Erythroblast (primary cell): ENCODE measurements at regions not wholly inside any gene's neighbourhood (a gene's known extent, or its start where the extent isn't known, plus 50 kb on each side); places are given as distances from the start of the nearest gene placed in this dataset.

Source experiments
- DNase-seq, 2 experiments: peaks; one replicate each; lab custom pipeline; 2025; lab: John Stamatoyannopoulos, UW
- GATA1 ChIP-seq: IDR thresholded peaks from 2 replicates; pipeline ENCODE4 v1.6.1; 2011; ENCODE audit warnings: low read depth, mild to moderate bottlenecking, control low read depth, low read length, moderate library complexity
- POLR2A ChIP-seq: IDR thresholded peaks from 2 replicates; pipeline ENCODE4 v1.6.1; 2011; ENCODE audit warnings: mild to moderate bottlenecking, low read length

DNA sequence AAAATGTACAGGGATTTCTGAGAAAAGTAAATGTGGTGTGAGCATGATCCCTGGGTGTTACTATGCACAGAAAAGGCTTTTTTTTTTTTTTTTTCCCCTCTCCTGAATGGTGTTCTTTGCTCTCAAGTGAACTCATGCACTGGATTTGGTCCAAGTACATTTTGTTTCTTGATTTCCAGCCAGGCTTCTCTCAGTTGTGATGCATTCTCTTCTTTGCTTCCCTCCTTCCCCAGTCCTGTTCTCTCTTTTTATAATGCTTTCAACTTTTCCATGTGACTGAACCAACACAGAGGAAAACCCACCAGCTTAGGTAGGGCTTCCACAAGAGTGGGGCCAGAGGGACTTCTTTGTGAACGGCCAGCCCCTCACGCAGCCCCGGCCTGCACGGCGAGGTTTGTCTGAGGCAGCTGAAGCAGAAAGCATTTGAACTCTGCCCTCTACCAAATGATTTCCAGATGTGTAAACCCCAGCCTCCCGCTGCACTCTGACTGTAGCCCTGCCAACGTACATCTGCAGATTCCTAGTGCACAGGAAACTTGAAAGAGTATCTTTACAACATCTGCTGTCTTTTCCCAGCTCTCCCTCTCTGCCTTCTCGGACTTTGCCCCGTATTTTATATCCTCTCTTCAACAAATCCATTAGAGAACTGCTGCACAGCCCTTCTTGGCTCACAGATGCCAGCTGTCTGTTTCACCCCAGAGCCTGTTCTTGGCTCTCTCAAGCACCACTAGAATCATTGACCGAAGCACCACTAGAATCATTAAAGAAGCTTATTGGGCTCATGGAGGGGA, 71.8 kb upstream of the CD180 start:
- no peak for DNase-seq
- TF ChIP-seq POLR2A (no peak), GATA1 (no peak)

DNA sequence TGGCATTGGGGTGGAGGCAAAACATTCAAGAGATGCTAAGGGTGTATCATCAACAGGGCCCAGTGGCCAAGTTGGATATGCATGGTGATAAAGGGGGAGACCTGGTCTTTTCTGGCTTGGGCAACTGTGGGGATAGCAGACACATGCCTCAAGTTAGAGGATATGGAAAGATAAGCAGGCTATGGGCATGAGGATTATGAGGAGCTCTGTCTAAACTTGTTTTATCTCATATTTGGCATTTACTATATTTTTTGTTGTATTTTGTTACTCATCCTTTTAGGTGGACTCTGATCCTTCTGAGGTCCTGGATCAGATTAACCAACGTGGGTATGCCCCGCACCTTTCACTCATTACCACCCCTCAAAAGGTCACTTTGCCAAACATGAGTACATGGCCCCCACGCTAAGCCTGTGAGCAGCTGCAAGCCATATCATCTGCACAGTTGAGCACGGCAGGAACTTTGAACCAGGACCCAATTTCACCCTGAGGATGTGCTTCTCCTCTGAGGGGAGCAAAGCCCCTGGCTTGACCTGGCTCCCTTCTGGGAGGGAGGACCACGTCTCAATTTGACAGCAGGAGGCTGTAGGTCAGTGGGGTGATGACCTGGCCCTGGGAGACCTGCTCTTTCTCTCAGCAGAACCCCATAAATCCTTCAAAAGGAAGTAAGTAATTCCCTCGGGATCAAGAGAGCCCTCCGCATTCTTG, 71.1 kb upstream of the CD180 start:
- no peak for DNase-seq

DNA sequence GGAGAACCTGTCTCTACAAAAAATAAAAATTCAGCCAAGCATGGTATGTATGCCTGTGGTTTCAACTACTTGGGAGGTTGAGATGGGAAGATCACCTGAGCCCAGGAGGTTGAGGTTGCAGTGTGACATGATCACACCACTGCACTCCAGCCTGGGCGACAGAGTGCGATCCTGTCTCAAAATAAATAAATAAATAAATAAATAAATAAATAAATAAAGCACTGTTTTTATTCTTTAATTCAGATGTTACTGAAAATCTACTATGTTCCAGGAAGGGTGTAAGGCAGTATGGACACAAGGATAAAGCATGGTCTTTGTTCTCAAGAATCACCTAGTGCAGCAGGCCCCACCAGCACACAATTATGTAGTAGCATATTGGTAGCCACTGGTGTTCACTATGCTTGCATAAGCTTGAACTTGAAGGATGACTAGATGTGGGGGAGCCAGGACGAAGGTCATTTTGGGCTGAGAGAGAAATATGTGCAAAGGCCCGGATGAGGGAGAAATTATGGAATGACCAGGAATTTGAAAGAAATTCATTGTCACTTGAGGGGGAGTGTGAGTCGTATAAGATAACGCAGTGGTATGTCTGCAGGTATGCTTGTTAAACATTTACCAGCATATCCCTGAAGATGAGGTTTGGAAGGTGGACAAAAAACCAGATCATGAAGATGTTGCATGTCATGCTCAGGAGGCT, 70.2 kb upstream of the CD180 start:
- no peak for TF ChIP-seq POLR2A
- TF ChIP-seq GATA1: no peak
- no peak for DNase-seq

More for the DNA sequence above, 71.1 kb upstream of the CD180 start:
- no peak for TF ChIP-seq POLR2A
- no peak for TF ChIP-seq GATA1

DNA sequence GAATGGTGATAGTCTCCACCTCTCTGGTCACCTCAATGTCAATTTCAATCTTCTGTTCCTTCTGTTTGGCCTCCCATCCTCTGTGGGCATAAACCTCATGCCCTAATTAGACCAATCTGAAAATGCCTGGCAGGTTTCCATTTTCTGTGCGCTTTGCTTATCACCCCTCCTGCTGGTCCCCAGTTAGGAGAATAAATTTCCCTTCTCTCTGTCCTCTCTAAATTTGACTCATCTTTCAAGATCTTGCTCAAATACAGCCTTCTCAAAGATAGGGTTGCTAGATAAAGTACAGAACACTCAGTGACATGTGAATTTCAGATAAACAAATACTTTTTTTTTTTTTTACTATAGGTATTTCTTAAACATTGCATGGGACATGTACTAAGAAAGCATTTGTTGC, 69.4 kb upstream of the CD180 start:
- DNase-seq: no peak
- no peak for TF ChIP-seq POLR2A
- TF ChIP-seq GATA1: no peak

DNA sequence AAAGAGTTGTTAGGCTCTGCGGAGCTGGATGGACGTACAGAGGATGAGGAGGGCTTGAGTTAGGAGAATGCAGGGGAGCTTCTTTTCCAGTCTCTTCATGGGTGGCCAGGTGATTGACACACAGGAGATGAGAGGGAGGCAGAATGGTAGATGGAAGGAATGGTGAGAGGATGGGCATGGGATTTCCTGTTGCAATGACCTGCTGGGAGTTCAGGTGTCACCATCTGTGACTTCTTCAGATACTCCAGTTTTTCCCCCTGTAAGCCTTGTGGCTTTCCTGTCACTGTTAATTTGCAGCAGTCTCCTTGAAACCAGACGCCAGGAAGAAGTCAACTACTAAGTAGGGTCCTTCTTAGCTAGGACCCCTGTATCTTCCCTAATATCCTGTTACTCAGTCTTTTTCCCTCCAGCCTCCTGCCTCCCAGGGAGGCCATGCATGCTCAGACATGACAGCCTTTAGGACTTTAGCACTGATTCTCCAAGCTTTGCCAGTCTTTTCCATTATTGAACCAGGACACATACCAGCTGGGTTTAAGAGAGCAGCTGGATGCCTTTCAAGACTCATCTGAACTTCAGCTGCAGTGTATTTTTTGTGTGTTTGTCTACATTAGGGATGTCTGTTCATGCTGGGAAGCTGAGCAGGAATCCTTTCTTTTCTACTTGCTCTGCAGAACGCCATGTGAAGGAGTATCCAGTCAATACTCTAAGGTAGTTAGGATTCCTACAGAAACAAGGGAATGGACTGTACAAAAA, 67.2 kb upstream of the CD180 start:
- no peak for DNase-seq
- no peak for TF ChIP-seq POLR2A
- TF ChIP-seq GATA1: no peak

DNA sequence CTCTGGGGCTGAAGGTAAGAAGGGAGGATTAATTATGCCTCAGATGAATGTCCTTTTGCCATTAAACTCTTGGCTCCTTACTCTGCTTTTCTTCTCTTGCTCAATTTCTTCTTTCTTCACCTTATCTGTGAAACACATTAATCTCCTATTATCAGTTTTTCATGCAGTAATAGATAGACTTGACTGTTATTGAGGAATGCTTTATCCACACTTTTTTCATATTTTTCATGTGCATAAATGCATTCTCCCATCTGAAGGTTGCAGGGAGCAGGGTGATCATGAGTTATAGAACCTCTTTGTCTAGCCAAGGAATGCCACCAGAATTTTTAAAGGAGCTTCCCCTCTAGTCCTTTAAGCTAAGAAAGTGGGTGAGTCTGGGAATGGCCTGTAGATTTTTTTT, 66.4 kb upstream of the CD180 start:
- TF ChIP-seq GATA1: no peak
- TF ChIP-seq POLR2A: no peak
- no peak for DNase-seq

DNA sequence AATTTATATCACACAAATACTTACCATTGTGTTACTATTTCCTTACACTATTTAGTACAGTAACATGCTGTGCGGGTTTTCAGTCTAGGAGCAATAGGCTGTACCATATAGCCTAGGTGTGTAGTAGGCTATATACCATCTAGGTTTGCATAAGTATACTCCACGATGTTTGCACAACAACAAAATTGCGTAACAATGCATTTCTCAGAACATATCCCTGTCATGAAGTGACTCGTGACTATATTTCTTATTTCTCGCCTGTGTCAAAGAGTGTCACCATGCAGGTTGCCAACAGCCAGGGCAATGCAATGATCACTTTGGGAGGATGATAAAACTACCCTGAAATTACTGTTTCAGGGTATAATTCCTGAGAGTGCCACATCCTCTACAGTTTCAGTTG, 65.6 kb upstream of the CD180 start:
- peak in 1 of 2 experiments; percentile 7 for DNase-seq
- no peak for TF ChIP-seq GATA1
- TF ChIP-seq POLR2A: no peak

DNA sequence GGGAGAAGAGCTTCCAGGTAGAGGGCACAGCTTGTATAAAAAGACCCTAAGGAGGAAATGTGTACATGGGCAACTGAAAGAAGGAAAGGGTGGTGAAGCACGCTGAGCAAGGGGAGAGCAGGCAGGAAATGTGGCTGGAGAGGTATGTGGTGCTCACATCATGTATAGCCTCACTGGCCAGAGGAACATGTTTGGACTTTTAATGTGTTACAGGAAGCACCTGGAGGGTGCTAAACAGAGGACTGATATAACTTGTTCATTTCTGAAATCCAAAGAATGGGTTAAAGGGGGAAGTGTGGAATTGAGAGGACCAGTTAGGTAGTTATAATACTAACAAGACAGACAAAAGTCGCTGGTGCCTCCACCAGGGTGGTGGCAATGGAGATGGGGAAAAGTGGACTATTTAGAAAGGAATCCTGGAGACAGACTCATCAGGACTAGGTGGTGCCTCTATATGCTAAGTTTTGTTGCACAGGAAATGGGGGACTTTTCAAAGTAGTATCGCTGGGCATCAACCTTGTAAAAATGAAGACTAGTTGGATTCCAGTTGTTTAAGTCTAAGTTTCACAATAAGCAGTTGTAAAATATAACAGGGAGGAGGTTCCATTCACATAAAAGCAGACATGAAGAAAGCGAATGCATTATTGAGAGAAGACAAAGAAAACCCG, 63.1 kb upstream of the CD180 start:
- no peak for TF ChIP-seq POLR2A
- DNase-seq: no peak

DNA sequence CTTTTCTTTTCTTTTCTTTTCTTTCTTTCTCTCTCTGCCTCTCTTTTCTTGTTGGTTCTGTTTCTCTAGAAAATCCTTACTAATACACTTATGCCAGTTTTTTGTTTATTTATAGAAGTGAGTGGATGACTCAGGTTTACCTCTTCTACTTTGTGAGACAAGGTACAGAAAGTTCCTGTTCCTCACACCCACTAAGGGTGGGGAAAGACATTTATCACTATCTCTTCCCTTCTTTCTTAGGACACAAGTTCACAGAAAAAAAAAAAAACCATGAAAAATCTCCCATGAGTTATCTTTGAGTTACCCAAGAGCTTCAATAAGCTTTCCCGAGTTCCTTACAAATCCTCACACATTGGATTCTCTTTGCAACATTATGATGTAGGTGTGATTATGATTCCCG, 60.9 kb upstream of the CD180 start:
- DNase-seq: no peak

DNA sequence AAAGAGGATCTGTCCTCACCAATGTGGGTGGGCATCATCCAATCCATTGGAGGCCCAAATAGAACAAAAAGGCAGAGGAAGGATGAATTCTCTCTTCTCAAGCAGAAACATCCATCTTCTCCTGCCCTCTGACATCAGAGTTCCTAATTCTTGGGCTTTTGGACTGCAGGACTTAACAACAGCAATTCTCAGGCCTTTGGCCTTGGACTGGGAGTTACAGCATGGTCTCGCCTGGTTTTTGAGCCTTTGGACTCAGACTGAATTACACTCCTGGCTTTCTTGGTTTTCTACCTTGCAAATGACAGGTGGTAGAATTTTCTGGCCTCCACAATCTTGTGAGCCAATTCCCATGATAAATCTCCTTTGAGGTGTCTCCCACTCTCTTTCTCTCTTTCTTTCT, 60.5 kb upstream of the CD180 start:
- TF ChIP-seq GATA1: no peak
- TF ChIP-seq POLR2A: no peak
- DNase-seq: no peak

More for the DNA sequence above, 60.9 kb upstream of the CD180 start:
- no peak for TF ChIP-seq GATA1
- no peak for TF ChIP-seq POLR2A

DNA sequence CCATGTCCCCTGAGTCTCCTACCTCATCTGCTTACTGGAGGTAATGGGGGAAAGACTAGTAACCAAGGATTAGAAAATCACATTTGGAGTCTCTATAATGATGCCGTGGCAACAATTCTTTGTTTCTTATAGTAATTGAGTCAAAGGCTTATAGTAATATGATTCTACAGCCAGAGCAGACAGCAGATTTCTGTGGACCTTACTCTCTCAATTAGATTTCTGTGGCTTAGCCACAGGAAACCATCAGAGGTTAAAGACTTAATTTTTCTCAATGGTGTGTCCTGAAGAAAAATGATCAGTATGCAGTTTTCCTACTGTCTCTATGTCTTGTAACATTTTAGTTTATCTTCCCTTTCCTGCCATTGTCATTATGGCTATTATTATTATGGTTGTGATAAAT, 59.3 kb upstream of the CD180 start:
- DNase-seq: no peak
- TF ChIP-seq POLR2A (no peak), GATA1 (no peak)

DNA sequence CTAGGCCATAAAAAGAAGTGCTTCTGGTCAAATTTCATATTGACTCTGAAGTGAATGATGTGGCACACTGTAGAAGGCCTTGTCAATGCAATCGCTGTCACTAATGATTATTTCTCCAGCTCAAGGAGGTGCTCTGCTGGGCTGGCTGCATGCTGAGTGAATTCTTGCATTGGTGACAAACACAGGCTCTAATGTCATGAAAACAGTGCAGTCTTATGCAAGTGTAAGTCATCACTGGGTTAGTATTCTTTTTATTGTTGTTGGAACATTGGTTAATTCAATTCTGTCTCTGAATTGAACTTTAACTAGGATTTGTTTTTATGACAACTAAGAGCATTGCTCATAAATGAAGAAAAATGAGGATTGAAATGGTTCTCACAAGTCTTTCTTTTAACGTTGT, 57.3 kb upstream of the CD180 start:
- DNase-seq: no peak
- TF ChIP-seq GATA1 (no peak), POLR2A (no peak)

DNA sequence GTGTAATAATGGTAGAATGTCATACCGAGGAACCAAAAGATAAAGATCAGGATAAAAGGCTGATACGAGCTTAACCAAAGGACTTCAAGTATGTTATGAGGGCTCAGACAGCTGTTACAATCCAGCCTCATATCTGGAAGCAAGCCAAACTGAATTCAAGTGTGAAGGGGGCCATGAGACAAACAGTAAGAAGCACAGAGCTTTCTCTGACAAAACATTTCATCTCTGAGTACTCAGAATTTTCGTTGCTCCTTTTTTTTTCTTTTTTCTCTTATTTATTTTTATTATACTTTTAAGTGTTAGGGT, 52.9 kb upstream of the CD180 start:
- DNase-seq: no peak
- TF ChIP-seq GATA1 (no peak), POLR2A (no peak)
